NCI-H1105 (cell line): ENCODE measurements at regions not wholly inside any gene's neighbourhood (a gene's known extent, or its start where the extent isn't known, plus 50 kb on each side); places are given as distances from the start of the nearest gene placed in this dataset.
"Not testable (repeated sequence)": the region's sequence is repeated elsewhere in the genome, so short reads cannot be mapped to it uniquely, and the experiment has no call there.

Experiments
- DNase-seq: peaks from one replicate; lab custom pipeline; 2025; lab: John Stamatoyannopoulos, UW

DNA sequence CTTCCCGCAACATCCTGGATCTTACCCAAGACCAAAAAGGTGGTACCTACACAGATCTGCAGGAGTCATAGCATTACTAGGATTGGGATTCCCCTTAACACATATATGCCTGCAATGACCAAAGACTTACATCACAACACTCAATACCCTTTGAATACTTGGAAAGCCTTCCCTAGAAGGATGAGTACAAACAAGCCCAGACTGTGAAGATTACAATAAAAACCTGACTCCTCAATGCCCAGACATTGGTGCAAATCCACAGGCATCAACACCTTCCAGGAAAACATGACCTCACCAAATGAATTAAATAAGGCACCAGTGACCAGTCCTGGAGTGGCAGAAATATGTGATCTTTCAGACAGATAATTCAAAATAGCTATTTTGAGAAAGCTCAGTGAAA, 326.8 kb downstream of the TBL1XR1 start:
- no peak for DNase-seq

DNA sequence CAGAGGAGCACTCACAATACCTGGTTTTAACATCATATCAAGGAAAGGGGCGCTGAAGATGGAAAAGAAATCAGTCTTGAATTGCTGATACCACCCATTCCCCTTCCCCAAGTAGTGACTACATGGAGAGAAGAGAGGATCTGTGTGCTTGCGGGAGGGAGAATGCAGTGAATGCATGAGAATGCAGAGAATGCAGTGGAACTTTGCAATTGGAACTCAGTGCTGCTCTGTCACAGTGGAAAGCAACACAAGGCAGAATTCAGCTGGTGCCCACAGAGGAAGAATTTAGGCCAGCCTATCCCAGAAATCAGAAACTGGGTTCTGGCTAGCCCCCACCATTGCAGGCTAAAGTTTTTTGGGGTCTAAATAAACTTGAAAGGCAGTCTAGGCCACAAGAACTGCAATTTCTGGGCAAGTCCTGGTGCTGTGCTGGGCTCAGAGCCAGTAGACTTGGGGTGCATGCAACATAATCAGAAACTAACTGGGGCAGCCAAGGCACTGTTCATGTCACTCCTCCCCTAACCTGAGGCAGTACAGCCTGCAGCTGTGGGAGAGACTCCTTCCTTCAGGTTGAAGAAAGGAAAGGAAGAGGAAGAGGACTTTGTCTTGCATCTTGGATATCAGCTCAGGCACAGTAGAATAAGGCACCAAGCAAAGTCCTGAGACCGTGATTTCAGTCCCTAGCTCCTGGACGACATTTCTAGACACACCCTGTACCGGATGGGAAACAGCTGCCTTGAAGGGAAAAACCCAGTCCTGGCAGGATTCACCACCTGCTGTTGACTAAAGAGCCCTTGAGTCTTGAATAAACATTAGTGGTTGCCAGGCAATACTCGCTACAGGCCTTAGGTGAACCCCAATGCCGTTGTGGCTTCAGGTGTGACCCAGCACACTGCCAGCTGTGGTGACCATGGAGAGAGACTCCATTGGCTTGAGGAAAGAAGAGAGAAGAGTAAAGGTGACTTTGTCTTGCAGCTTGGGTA, 329.3 kb downstream of the TBL1XR1 start:
- DNase-seq: peak; percentile 94

GRCh38 chr3:176861137-176861536, 336.1 kb downstream of the TBL1XR1 start:
- no peak for DNase-seq

- no peak for DNase-seq
These were observed 340.6 kb downstream of the TBL1XR1 start for GRCh38 chr3:176856721-176857120.

DNA sequence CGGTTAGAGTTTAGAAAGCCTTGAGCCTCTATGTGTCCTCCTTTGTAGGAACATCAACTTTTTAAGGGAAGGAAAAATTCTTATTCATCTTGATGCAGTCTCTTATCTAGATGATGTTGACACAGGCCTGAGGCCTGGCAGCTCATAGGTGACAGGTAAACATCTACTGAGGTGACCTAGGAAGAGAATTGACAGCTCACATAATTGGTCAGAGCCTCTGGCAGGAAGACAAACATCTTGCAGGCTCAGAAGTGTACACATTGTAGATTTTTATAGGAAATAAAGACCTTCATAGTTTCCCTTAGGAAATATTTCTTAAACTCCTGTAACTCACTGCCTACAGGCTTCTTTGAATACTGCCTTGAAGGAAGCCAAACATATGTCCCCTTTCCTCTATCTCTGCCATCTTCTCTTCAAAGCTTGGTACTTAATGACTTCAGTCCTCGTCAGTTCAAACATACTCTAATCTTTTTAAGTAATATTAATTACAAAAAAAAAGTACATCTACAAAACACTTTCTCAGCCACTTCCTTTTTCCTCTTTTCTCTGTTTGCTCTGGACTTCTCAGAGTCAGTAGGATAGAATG, 341.3 kb downstream of the TBL1XR1 start:
- no peak for DNase-seq

DNA sequence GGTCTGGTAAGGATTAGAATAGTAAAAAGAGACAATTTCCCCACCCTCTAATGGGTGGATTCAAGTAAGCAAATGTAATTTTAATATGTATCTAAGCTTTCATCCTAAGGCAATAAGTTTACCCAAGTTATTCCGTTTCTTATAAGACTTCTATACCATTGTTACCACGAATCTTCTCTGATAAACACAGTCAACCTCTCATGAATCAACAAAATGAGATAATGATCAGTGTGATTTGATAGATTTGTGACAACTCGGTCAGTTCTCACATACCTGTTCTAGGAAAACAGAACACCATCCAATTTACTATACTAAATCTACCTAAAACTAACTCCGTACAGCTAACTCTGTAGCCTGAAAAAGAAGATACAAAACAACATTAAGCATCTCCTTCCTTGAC, 342.1 kb downstream of the TBL1XR1 start:
- DNase-seq: no peak

- no peak for DNase-seq
These were observed 346.8 kb downstream of the TBL1XR1 start for GRCh38 chr3:176850498-176850897.

DNA sequence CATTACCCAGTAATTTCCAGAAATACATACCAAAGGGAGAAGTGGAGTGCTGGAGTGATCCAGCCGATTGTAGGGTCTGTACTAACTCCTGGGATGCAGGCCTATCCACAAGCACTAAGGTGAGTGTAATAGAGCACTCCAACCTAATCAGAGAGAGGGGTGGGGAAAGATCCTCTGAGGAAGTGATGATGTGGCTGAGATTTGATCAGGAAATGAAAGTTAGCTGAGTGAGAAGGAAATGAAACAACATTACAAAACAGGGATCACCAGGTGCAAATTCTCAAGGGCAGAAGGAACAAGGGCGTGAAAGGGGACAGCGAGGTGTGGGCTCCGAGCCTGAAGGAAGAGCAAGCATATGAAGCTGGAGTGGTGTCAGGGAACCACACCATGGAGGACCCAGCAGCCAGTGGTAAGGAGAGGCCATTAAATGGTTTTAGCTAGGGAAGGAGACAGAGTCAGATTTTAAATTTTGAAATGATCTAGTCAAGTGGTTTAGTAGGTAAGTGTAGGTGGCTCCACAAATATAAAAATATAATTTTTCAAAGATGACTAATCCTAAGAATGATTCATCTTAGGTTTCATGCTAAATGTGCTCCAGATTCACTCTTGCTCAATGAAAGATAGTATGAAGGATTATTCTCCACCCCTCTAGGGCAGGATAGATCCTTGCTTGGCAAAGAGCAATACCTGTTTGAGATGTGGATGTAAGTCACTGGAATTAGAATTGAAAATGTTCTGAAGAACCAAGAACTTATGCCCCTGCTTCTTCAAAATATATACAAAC, 348.7 kb downstream of the TBL1XR1 start:
- DNase-seq: no peak

DNA sequence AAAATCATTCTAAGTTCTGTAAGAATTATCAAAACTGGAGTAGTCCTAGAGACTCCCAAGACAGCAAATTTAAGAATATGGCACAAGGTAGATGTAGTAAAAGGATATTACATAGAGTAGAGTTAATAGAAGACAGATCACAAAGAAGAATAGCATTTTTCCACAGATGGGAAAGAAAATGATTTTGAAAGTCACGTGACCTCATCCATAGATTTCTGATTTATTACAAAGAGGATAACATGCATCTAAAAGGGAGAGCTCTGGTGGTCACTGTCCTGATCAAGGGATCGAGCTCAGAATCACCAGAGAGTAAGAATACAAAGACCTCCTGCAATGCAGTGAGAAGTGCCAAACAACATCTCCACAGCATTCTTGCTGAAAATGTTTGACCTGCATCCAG, 354.4 kb downstream of the TBL1XR1 start:
- no peak for DNase-seq

GRCh38 chr3:176840641-176841286, 356.5 kb downstream of the TBL1XR1 start:
- no peak for DNase-seq

DNA sequence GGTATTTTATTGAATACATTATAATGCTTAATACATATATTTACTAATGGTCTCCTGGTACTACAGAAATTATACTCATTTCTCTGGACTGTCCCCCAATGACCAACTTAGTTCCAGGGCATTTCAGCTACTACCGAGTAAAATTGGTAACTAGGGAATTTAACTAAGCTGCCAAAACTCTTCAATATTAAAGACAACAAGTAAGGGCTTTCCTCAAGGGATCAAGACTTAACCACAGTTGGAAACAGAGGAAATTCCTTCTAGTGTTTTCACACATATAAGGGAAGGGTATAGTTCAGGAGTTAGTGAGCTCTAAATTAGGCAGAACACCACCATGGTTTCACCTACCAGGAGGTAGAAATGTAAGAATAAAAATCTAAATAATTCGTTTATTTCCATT, 357.4 kb downstream of the TBL1XR1 start:
- no peak for DNase-seq

DNA sequence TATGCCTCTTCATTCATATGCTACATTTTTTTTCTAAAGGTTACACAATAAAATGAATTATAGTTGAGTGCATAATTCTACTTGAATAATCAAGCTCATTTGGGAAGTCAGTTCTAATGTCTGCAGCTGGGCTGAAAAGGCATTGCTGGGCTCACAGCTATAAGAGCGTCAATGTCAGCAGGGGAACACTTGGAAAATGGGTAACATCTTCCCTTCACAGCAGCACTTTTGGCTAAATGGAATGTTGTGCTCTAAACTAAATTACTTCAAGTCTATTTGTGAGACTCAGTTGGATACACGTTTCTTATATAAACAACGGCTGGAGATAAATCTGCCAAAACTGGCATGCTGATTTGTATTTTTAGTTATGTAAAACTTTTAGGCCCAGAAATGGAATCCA, 357.8 kb downstream of the TBL1XR1 start:
- DNase-seq: no peak

- DNase-seq: not testable (repeated sequence)
These were observed 370.0 kb downstream of the TBL1XR1 start for GRCh38 chr3:176827244-176827643.

DNA sequence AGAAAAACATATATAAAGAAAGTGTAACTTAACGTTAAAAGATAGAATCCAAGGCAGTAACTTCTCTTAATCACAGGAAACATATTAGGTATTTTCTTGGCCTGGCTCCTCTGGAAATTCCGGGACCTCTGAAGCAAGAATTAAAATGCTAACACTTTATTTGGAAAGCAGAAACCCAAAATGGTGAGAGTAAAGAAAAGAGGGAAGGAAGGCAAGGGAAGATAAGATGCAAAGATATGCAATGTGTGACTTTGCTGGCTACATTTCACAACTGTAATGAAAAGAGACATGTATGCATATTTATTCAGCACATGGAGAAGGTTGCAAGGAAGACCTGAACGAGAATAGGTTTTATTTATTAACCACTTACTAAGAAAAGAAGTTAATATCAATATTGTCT, 372.5 kb downstream of the TBL1XR1 start:
- no peak for DNase-seq

- no peak for DNase-seq
These were observed 376.5 kb downstream of the TBL1XR1 start for GRCh38 chr3:176820764-176821163.

DNA sequence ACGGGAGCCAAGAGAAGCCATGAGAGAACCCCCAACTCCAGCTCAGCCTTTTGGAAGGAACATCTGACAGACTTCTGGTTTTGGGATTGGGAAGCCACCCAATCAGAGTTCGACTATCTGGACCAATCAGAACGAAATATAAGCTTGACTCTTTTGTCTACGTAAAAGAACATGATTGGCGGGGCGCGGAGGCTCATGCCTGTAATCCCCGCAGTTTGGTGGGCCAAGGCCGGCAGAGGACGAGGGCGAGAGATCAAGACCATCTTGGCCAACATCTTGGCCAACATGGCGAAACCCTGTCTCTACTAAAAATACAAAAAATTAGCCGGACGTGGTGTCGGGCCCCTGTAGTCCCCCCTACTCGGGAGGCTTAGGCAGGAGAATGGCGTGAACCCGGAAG, 380.3 kb downstream of the TBL1XR1 start:
- no peak for DNase-seq

GRCh38 chr3:176814285-176814684, 383.0 kb downstream of the TBL1XR1 start:
- DNase-seq: no peak

DNA sequence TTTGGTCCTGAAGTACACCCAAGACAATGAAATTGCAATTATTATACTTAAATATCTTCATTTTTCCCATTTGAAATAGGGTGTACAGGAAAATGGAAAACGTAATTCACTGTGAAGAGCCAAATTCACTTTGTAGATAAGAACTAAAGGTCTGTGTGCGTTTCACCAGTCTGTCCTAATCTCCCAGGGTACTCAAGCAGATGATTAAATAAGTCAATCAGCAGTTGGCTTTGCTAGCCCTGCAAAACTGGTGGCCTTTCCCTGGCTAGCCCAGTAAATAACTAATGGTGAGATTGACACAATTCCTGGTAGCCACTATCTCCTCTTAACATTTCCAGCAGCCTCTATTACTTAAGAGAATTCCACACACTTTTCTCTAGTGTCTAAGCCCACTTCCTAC, 389.3 kb downstream of the TBL1XR1 start:
- no peak for DNase-seq

GRCh38 chr3:176799675-176800074, 397.6 kb downstream of the TBL1XR1 start:
- DNase-seq: no peak

- no peak for DNase-seq
These were observed 398.6 kb downstream of the TBL1XR1 start for GRCh38 chr3:176798680-176799079.

GRCh38 chr3:176796371-176796770, 400.9 kb downstream of the TBL1XR1 start:
- DNase-seq: no peak

DNA sequence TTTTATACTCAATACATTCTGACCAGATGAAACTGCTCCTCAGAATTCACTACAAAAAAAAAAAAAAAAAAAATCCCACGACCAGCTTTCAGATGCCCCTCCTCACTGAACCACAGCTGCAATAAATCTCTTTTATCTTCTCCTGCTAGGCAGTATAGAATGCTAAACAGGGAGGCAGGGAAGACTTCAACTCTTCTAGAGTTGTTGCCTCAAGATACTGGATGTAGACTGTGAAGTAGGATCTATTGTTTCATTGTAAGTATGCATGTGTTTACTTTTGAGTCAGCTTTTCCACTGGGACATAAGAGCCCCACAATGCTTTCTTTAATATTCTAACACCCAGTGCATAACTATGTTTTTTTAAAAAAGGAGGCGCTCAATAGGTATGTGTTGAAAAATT, 401.4 kb downstream of the TBL1XR1 start:
- DNase-seq: no peak
